Astrocyte of the spinal cord (primary cell): ENCODE measurements at regions not wholly inside any gene's neighbourhood (a gene's known extent, or its start where the extent isn't known, plus 50 kb on each side); places are given as distances from the start of the nearest gene placed in this dataset.

Experiments
- DNase-seq: peaks from one replicate; pipeline ENCODE4 v3.0.0; 2011; ENCODE audit warnings: low read depth, low spot score
- H3K4me3 ChIP-seq: 2 replicates; pipeline ENCODE4 v1.5.1; 2011; ENCODE audit warnings: low read depth, mild to moderate bottlenecking, low read length, moderate library complexity
- in situ Hi-C: cut with HindIII; loops from 2 replicates; pipeline ENCODE4 v1.10.0; 2017; ENCODE audit warnings: low sequenced_read_pairs
- TF ChIP-seq, protein P1 (sequence below): IDR thresholded peaks from 2 replicates; pipeline ENCODE4 v1.5.1; 2012; ENCODE audit warnings: low read depth, mild to moderate bottlenecking, low read length, inconsistent platforms

DNA sequence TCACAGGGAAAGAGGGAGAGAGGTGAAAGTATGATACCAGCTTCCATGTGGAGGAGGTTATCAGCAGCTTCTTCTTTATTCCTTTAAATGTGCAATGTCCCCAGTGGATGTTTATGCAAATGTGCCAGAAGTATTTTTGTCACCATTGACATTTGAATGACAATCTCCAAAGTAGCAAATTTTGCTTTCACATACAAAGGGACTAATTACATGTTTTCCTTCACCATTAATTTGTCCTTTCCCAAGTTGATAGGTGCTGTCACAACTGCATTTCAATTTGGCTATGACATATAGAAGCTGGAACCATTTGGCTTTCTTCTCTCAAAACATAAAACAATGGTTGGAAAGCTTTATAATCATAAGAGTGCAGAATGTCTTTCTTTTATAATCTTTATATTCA lies 469.0 kb upstream of the NWD2 start:
- H3K4me3 ChIP-seq: no peak overlapping the region
- in situ Hi-C loops: no loop called here
- TF ChIP-seq, protein P1, sequence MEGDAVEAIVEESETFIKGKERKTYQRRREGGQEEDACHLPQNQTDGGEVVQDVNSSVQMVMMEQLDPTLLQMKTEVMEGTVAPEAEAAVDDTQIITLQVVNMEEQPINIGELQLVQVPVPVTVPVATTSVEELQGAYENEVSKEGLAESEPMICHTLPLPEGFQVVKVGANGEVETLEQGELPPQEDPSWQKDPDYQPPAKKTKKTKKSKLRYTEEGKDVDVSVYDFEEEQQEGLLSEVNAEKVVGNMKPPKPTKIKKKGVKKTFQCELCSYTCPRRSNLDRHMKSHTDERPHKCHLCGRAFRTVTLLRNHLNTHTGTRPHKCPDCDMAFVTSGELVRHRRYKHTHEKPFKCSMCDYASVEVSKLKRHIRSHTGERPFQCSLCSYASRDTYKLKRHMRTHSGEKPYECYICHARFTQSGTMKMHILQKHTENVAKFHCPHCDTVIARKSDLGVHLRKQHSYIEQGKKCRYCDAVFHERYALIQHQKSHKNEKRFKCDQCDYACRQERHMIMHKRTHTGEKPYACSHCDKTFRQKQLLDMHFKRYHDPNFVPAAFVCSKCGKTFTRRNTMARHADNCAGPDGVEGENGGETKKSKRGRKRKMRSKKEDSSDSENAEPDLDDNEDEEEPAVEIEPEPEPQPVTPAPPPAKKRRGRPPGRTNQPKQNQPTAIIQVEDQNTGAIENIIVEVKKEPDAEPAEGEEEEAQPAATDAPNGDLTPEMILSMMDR: no peak
- DNase-seq: no peak

DNA sequence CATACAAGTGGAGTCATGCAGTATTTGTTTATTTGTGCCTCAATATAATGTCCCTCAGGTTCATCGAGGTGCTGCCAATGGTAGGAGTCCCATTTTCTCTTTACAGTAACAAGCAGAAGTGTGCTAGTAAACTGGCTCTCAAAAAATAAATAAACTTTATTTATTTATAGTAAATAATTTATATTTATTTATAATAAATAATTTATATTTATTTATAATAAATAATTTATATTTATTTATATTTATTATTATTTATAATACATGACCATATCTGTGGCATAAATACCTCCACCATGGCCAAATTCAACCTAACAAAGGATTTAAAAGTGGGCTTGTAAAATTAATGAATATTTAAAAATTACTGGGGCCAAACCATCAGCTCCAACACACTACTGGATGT lies 464.9 kb upstream of the NWD2 start:
- TF ChIP-seq, protein P1: no peak
- in situ Hi-C loops: no loop called here
- no peak overlapping the region for H3K4me3 ChIP-seq
- no peak for DNase-seq

DNA sequence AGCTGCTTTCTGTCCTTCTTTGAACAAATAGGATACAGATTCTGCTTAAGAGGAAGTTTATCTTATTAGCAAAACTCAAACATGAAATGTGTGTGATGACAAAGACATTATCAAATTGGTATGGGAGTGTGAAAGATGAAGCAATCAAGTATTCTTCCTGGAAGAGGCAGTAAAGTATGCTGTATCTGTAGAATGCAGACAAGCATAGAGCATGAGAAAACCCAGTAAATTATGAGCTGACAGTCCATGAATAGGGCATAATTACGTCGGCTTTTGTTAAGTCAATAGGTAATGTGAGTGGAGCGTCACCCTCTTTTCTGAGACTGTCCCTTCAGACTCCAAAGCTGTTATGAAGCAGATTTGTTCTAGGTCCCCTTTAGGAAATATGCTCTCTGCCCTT lies 458.6 kb upstream of the NWD2 start:
- H3K4me3 ChIP-seq: no peak overlapping the region
- in situ Hi-C loops: no loop called here
- TF ChIP-seq, protein P1: no peak
- DNase-seq: no peak

DNA sequence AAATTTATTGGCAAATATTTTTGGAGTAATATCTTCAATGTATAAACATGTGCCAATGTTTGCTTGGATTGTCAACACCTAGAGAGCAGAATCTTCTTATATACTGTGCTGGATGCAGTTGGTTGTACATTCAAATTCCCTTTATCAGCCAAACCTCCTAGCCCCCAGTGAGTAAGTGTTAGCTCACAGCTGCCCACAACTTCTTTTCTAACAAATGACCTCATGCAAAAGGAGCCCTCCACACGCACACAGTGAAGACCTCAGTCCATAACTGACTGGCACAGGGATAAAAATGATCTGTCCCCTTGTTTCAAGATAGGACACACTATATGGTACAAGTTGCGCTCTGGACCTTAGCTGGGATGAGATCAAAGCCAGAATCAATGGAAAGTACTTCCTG lies 458.0 kb upstream of the NWD2 start:
- peak; percentile 28 for DNase-seq
- in situ Hi-C loops: no loop called here
- H3K4me3 ChIP-seq: no peak overlapping the region
- TF ChIP-seq, protein P1: no peak

DNA sequence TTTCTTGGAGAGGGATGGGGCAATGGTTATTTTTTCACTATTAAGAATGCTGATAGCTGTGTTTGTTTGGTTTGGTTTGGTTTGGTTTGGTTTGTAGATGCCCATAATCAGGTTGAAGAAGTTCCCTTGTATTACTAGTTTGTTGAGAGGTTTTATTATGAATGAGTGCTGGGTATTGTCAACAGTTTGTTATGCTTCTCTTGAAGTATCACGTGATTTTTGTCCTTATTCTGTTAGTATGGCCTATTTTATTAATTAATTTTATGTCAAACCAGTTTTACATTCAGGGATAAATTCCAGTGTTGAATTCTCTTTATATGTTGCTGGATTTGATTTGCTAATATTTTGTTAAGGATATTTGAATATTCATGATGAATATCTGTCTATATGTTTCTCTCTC lies 449.8 kb upstream of the NWD2 start:
- in situ Hi-C loops: no loop called here
- H3K4me3 ChIP-seq: no peak overlapping the region
- TF ChIP-seq, protein P1: no peak
- no peak for DNase-seq

DNA sequence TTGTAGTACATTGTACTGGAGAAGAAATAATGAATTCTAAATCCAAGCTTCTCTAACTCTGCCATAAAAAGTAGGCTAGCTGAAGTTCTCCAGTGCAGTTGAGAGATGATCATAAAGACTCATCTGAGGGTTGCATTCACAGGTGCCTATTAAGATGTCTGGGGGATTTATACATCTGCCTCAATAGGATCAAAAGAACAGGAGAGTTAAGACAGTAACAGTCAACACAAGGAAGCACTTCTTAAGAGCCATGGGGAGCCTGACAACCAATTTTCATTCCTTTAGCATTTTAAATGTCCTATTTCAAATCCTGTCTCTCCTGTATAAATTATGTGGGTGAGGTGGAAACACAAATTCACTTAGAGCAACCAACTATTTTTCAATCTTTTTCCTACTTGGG lies 432.4 kb upstream of the NWD2 start:
- in situ Hi-C loops: no loop called here
- no peak overlapping the region for H3K4me3 ChIP-seq
- TF ChIP-seq, protein P1: no peak
- DNase-seq: no peak

DNA sequence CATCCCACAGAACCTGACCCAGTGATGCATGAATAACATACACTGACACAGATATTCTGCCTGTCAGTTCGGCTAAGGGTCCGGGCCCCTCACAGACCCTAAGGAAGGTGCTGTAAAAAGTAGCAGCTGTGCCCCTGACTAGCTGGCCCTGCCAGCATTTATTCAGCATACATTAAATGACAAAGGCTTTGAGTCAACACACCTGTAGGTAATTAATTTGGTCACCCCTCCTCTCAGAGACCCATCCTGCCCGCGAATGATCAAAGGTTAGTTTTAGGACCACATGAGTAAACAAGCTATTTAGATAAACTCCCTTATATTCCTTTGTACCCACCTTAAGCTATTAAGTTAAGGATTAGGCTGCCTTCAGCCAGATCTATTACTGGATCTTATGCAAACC lies 429.0 kb upstream of the NWD2 start:
- in situ Hi-C loops: no loop called here
- TF ChIP-seq, protein P1: no peak
- no peak for DNase-seq
- H3K4me3 ChIP-seq: no peak overlapping the region
